ENCODE measurements at regions not wholly inside any gene's neighbourhood (a gene's known extent, or its start where the extent isn't known, plus 50 kb on each side); places are given as distances from the start of the nearest gene placed in this dataset.

- Histone ChIP-seq H3K23ac (ENCODE audit: insufficient read length, low read depth, low read length) (no peak overlapping the region), H2AFZ (ENCODE audit: low read length) (no peak overlapping the region), H2BK15ac (ENCODE audit: low read depth, low read length) (no peak overlapping the region), H4K5ac (ENCODE audit: insufficient read length, low read depth, low read length) (no peak overlapping the region), H3K79me2 (ENCODE audit: insufficient read depth, low read length) (no peaks in the 10 kb centered on the region), H2BK12ac (ENCODE audit: insufficient read length, low read depth, low read length) (no peak overlapping the region), H3K79me1 (ENCODE audit: insufficient read depth, low read depth, low read length, poor library complexity, severe bottlenecking) (no peaks in the 10 kb centered on the region), H3T11ph (ENCODE audit: low read length) (no peak overlapping the region), H3K18ac (ENCODE audit: insufficient read length, low read depth, low read length) (no peak overlapping the region), H3K27me3 (ENCODE audit: insufficient read depth, low read length) (no peaks in the 10 kb centered on the region), H4K20me1 (ENCODE audit: control insufficient read depth, insufficient read depth, insufficient read length) (no peaks in the 10 kb centered on the region), H3K9ac (ENCODE audit: extremely low read depth, insufficient read length, low read length) (no peak overlapping the region), H3K4me2 (ENCODE audit: insufficient read depth, insufficient read length, low read length) (no peak overlapping the region), H3K23me2 (ENCODE audit: insufficient read length, low read depth, low read length, poor library complexity, severe bottlenecking) (no peaks in the 10 kb centered on the region), H2BK120ac (ENCODE audit: low read depth, low read length, poor library complexity, severe bottlenecking) (no peak overlapping the region), H3K4ac (ENCODE audit: low read depth, low read length) (no peak overlapping the region), H3K9me3 (ENCODE audit: control insufficient read depth, low read depth, low read length) (no peaks in the 10 kb centered on the region), H3K4me1 (ENCODE audit: insufficient read depth, low read length) (no peaks in the 10 kb centered on the region), H4K8ac (replicated peaks; ENCODE audit: insufficient read length, low read depth, low read length) (no peak overlapping the region), H2AK5ac (ENCODE audit: insufficient read length, low read length) (no peak overlapping the region), H3K56ac (ENCODE audit: insufficient read length, low read depth, low read length) (no peak overlapping the region), H2BK20ac (ENCODE audit: low read depth, low read length, poor library complexity, severe bottlenecking) (no peak overlapping the region), H3K14ac (ENCODE audit: insufficient read depth, low read length) (no peak overlapping the region), H4K91ac (ENCODE audit: insufficient read length, low read depth, low read length) (no peak overlapping the region), H2BK5ac (ENCODE audit: insufficient read length, low read length) (no peak overlapping the region), H3K27ac (ENCODE audit: insufficient read length, low read depth, low read length) (no peak overlapping the region)
- H3K27ac Mint-ChIP-seq, result no peak overlapping the region
- H3K9me3 Mint-ChIP-seq, result no peaks in the 10 kb centered on the region
- no peaks in the 10 kb centered on the region for H3K36me3 Mint-ChIP-seq (ENCODE audit: insufficient read depth in 1 of 3, low read depth in 3 of 3)
- H3K4me1 Mint-ChIP-seq, result no peaks in the 10 kb centered on the region
- no peaks in the 10 kb centered on the region for H3K27me3 Mint-ChIP-seq (ENCODE audit: low read depth)
- TF ChIP-seq CTCF (conservative IDR thresholded peaks at IDR 0.05), result no peak
- no peak for DNase-seq
- H3K4me3 Mint-ChIP-seq, result no peak overlapping the region
- WGBS (ENCODE audit: extremely low coverage, insufficient read length, low lambda C conversion rate), result no CpG with 5 or more reads among the region's 1 CpG
Measured at GRCh38 chr6:71656121-71656520, 230.2 kb upstream of the RIMS1 start.
